Loucy (cell line): ENCODE measurements at regions not wholly inside any gene's neighbourhood (a gene's known extent, or its start where the extent isn't known, plus 50 kb on each side); places are given as distances from the start of the nearest gene placed in this dataset.

Experiments
- EZH2phosphoT487 ChIP-seq: fragments of 200-600 bp; IDR thresholded peaks from 2 replicates; pipeline ENCODE4 v1.6.1; 2018; ENCODE audit warnings: antibody characterized with exemption, mild to moderate bottlenecking, moderate library complexity, borderline replicate concordance
- TF ChIP-seq, protein P1 (sequence below): fragments of 200-600 bp; sonication (generic); conservative IDR thresholded peaks from 2 replicates; pipeline ENCODE4 v1.5.1; 2014; ENCODE audit warnings: mild to moderate bottlenecking, antibody characterized with exemption, low read length

GRCh38 chr3:165347526-165347925, 151.3 kb upstream of the SLITRK3 start:
- TF ChIP-seq, protein P1, sequence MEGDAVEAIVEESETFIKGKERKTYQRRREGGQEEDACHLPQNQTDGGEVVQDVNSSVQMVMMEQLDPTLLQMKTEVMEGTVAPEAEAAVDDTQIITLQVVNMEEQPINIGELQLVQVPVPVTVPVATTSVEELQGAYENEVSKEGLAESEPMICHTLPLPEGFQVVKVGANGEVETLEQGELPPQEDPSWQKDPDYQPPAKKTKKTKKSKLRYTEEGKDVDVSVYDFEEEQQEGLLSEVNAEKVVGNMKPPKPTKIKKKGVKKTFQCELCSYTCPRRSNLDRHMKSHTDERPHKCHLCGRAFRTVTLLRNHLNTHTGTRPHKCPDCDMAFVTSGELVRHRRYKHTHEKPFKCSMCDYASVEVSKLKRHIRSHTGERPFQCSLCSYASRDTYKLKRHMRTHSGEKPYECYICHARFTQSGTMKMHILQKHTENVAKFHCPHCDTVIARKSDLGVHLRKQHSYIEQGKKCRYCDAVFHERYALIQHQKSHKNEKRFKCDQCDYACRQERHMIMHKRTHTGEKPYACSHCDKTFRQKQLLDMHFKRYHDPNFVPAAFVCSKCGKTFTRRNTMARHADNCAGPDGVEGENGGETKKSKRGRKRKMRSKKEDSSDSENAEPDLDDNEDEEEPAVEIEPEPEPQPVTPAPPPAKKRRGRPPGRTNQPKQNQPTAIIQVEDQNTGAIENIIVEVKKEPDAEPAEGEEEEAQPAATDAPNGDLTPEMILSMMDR = no peak
- no peak for TF ChIP-seq EZH2phosphoT487
